Stimulated activated CD4-positive, alpha-beta T cell treated with anti-CD3 and anti-CD28 coated beads, Interleukin-2, amount 100 ng/mL, for 4 hours (primary cell): ENCODE measurements at regions not wholly inside any gene's neighbourhood (a gene's known extent, or its start where the extent isn't known, plus 50 kb on each side); places are given as distances from the start of the nearest gene placed in this dataset.

Experiments
- DNase-seq: peaks from one replicate; pipeline ENCODE4 v3.0.0-alpha.2; 2020; ENCODE audit warnings: low read depth

DNA sequence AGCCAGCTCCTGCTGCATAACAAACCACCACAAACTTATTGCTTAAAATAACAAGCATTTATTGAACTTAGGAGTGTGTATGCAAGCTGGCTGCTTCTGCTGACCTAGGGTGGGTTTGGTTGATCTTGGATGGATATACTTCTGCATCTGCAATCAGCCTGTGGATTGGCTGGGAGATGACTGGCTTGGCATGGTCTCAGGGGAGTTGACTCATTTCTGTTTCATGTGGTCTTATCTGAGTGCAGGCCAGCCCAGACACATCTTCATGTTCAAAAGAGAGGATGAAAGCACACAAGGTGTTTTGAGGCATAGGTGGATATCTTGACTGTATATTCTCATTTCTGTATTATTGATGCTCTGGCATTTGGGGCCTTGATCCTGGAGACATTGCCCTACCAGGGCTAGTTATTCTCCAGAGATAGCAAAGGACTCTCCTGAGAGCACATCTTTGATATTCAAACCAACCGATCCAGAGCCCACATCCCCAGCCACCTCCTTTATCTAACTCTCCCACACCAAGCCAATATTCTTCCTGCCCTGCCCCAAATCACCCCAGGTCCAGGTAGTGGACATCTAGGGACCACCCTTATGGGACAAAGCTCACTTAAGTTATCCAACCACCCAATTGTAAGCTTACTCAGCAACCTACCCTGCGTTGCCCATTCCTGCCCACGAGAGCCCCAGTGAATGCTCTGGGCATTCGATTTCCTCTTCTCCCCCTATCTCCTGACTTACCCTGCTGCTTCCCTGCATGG lies 350.8 kb downstream of the PTPRU start:
- no peak for DNase-seq

DNA sequence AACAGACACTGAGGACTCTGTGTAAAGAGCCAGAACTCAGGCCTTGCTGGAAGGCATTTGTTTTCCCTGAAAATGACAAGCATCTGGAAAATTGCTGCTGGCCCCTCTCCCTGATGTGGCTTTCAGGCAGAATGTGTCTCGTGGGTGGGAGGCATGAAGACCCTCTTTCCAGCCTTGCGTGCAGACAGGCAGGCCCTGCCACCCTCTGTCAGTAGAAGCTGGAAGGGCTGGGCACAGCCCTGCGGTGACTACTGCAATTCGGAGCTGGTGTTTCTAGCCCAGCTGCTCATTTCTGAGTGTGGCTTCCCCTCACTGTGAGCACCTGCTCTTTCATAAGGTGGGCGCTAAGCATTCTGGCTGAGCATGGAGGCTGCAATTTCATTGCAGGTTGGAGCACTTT lies 349.9 kb downstream of the PTPRU start:
- DNase-seq, result no peak

DNA sequence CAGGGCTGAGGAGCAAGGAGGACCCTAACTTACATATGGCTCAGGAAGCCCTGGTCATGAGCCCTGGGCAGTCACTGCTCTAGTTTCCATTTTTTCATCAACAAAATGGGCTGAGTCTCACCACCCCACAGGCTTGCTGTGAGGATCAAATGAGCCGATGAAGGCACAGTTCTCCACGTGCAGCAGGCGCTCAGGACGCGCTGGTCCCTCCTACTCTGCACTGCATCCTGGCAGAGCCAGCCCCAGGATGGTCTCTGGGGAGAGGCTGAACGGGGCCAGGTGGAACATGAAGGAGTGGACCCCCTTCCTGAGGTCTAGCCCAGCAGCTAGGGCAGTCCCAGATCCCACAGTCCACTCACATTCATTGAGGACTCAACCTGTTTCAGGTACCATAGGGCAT lies 349.3 kb downstream of the PTPRU start:
- no peak for DNase-seq

DNA sequence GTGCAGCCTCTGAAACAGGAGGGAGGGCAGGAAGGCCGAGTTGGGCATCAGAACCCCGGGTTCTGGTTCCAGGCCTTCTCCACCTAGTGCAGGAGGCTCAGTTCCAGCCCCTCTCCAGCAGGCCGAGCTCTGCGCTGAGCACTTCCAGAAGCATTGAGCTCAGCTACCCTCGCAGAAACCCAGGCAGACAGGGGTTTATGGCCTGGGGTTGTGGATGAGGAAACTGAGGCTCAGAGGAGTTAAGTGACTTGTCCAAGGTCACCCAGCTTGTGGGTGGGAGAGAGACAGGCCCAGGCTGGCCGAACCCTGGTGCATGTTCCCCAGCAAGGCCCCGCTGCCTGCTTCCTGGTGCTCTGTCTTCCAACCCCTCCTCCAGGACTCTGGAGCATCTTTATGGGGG lies 348.9 kb downstream of the PTPRU start:
- DNase-seq, result no peak

DNA sequence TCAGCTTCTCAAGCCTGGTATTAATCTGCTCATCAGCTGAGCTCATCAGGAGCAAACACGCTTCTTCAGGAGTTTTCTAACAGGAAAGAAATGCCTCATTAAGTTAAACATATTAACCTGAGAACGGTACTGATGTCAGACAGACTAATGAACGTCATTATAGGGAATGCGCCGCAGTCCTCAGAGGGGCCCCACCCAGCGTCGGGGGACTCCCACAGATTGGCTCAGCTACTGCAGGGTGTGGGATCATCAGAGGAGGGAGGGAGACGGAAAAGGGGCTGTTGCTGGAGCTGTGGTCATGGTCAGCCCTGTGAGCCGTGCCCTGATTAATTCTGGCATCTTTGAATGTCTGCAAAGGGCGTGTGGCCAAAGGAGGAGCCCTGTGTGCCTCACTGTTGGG lies 348.5 kb downstream of the PTPRU start:
- no peak for DNase-seq

DNA sequence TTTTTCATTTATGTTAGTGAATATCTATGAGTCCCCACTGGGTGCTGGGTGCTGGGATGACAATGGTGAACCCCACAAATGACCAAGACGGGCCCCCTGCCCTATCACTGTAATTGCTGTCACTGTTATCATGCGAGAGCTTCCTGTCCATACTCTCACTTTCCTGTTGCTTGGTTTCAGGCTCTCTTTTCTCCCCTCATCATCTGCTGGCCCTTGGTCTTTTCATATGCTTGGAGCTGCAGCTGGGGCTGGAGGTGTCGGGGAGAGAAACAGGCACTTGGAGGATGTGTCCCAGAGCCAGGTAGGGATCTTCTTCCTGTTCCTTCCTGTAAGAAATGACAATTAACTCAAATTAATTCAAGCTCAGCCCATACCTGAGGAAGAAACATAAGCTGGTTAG lies 348.0 kb downstream of the PTPRU start:
- DNase-seq, result no peak

DNA sequence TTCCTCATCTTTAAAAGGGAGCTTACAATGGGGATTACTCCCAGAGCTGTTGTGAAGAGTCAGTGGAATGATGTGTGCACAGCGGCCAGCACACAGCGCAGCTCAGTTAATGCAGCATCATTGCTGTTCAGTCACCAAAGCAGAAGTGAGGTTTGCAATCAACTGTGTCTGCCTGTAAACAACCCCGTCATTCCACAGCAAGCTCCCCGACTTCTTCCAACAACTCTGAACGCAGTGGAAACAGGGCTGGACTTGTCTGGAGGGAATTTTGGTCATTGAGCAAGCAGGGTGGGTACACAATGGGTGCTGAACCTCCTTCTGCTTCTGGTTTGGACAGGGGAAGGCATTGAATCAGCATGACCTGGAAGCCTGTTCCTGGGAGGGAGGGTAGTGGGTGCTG lies 347.4 kb downstream of the PTPRU start:
- DNase-seq, result no peak

DNA sequence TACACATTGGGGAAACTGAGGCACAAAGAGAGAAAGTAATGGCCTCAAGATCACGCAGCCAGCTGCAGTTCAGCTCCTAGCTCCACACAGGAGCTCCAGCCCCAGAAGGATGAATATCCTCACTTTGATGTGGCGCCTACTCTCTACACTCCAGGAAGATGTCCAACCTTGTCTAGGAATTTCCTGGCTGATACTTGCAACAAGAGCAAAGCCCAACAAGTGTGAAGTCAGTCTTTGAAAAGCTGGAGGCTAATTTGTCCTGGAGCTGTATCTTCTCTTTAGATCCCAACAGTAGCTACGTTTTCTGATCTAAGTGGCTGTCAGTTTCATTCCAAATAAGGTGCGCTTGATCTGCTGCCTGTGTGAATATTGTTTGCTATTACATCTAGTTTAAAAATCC lies 344.9 kb downstream of the PTPRU start:
- DNase-seq, result no peak

DNA sequence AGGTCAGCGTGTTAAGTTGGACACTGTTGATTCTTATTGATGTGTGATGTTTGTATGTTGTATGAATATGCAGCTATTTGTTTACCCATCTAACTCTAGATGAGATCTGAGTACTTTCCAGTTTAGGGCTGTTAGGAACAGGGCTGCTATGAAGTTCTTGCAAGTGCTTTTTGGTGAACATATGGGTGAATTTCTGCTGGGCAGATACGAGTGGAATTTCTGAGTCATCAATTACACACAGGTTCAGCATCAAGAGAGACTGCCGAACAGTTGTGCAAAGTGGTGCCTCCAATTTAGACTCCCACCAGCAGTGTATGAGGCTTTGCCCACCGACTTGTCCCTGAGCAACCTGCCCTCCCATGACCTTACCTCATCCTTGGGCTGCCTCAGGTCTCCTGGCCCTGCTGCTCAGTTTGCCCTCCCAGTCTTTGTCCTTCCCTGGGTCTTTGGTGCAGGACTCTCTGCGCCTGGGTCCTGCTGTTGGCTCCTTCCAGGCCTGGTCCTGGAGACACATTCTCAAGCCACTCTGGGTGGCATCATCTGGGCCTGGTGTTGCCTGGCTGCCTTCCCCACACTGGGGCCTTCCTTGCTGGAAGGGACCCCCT lies 343.6 kb downstream of the PTPRU start:
- no peak for DNase-seq

DNA sequence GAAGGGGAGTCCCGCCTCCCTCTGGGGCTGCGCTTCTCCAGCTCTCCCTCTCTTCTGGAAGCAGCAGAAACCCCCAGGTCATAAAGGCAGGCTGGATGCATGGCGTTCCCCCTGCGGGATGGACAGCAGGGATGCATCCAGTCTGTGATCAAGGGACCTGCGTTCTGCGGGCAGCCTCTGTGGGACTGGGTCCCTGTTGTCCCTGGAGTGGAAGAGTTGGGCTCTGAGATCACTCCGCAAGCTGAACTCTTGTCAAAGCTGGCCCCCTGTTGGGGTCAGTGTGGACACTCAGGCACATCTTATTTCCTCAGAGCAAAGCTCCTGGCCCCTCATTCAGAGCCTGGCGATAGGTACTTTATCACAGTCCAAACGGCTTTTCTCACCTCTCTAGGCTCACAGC lies 341.2 kb downstream of the PTPRU start:
- DNase-seq, result no peak

DNA sequence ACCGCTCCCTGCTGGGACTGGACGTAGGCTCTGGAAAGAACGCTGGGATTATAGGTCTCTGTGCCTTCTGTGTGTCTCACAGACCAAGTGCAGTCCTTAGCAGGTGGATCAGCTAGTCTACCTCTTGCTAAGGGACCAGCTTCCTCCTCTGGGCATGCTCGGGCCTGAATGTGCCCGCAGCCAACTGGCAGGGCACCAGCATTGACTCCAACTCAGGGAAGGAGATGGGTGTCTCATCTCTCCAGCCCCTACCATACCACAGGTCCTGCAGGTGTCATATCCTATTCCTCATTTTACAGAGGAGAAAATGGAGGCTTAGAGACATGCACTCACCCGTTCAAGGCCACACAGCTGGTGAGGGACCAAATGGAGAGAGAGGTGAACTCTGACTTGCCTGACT lies 340.2 kb downstream of the PTPRU start:
- no peak for DNase-seq

DNA sequence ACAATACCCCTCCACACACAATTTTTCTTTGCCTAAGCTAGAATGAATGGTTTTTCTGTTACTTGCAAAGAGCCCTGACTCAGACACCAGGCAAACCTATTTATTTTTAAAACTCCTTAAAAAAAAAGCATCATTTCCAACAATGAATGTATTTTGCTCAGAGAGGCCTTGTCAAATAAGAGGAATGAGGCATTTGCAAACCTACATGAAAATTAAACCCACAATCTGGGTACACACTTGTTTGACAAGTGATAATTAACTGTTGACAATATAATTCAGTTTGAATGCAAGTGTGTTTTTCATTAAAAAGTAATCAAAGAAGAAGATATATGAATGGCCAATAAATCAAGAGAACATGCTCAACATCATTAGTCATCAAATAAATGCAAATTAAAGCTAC lies 339.5 kb downstream of the PTPRU start:
- no peak for DNase-seq

DNA sequence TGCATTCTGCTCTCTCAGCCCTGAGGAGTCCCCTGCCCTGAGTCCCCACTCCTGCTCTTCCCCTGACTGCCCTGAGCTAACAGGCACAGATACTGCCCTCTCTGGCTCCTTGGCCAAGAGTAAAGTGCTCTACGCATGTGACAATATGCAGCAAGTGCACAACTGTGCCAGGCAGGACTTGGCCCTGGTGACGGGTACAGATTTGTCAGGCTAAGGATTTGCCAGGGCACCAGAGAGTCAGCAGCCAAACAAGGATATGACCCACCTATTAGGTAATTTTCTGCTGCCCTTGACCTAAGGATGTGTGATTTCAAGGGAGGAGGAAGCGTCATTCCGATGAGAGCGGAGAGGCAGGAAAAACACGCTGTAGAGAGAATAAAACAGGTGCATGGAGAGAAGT lies 339.0 kb downstream of the PTPRU start:
- DNase-seq, result no peak

DNA sequence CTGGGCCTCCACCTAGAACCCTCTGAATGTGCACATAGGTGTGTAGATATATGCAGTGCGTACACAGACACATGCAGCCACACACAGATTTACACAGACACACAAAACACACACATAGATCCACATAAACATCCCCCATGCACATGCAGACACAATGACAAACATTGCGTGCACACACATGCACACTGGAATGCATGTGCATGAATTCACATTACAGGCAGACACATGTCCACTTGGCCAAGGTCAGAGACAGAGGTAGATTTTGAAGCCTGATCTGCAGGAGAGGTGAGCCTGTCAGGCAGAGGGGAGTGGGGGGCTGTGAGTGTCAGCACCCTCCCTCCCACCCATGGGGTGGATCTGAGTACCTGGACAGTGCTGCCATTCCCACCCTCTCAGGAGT lies 338.5 kb downstream of the PTPRU start:
- no peak for DNase-seq

DNA sequence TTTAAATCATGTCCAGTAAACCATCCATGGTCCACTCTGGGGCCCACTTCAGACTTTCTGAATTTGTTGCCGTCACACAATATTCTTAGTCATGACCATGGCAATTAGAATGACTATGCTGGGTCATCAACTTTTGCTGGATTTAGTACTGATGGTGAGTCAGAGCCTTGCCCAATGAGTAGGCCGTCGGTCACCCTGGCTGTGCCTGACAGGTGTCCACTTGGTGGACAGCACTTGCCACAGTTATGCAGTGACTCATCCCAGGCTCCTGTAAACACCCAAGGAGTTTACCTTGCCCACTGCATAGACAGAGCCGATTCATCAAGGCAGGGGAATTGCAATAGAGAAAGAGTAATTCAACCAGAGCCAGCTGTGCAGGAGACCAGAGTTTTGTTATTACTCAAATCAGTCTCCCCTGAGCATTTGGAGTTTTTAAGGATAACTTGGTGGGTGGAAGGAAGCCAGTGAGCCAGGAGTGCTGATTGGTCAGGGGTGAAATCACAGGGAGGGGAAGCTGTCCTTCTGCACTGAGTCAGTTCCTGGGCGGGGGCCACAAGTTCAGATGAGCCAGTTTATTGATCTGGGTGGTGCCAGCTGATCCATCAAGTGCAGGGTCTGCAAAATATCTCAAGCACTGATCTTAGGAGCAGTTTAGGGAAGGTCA lies 333.8 kb downstream of the PTPRU start:
- no peak for DNase-seq

DNA sequence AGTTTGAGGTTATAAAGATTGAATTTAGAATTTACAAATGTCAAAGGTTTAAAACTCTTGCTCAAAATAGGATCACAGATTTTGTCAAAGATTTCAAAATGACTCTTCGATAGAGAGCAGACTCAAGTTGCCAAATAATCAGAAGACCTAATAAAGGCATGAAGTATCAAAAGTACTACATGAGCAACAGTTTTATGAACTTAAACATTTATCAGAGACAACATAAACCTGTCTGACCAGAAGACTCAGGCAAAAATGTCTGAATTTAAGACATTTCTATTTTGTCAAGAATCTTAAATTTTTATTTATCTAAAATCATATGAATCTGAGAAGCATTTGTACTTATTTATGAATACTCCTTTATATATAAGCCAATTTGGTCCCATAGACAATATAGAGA lies 330.9 kb downstream of the PTPRU start:
- no peak for DNase-seq

DNA sequence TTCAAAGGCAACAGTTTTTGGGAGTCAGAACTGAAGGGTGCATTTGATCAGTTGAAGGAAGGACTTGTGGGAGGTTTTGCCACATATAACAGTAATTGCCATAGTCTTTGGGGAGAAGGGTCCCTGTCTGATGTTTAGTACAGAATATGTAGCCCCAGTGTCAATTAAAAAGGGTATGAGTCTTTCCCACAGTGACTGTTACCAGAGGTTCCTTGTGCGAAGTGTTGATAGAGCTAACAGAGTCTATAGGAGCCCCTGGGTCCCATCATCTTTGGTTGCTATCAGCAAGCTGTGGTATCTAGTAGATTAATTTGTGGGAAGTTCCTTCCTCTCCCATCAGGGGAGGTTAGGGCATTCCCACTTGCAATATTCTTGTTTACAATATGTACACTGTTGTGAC lies 329.2 kb downstream of the PTPRU start:
- DNase-seq, result no peak

DNA sequence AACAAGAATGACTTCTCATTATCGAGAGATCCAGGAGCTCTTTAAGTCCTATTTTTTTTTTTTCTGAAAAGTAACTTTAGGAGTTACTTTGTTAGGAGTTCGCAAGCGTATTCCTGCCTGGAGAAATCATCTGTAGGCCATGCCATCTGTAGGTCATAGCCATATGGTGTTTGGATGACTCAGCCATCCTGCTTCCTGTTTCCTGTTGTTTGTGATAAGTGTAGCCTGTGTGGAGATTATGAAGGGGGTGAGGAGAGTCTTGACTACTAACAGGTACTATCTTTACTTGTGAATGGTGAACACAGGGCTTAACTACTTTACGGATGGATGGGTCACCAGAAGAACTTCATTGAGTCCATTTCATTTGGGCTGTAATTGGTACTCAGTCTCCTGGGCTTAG lies 327.2 kb downstream of the PTPRU start:
- DNase-seq, result no peak

DNA sequence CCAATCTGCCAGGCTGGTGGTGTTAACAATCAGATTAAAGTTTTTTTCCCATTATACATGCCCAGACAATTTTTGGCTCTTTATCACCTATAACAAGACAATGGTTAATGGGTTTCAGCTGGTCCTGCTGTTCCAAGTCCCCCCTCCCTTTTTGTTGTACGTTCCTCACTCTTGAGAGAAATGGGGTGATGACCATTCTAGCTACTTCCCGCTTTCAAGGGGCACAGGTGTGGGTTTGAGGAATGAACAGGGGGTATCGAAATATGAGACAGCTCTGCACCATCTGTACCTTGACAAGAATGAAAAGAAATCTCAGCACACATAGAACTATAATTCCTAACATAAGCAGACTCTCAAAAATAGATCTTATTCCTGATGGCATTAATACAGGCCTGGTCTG lies 326.8 kb downstream of the PTPRU start:
- DNase-seq, result no peak

DNA sequence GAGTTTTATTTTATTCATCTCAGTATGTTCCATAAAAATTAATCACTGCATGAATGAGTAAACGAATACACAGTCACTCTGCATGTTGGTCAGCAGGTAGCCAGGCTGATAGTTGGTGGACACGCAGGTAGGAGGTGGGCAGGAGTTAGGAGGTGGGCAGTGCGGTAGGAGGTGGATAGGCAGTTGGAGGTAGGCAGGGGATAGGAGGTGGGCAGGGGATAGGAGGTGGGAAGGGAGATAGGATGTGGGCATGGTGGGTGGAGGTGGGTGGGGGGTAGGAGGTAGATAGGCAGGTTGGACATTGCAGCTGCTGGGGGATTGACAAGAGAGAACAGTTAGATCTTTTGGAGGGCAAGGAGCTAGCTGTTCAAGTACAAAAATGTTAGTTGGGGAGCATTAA lies 322.7 kb downstream of the PTPRU start:
- DNase-seq, result no peak

DNA sequence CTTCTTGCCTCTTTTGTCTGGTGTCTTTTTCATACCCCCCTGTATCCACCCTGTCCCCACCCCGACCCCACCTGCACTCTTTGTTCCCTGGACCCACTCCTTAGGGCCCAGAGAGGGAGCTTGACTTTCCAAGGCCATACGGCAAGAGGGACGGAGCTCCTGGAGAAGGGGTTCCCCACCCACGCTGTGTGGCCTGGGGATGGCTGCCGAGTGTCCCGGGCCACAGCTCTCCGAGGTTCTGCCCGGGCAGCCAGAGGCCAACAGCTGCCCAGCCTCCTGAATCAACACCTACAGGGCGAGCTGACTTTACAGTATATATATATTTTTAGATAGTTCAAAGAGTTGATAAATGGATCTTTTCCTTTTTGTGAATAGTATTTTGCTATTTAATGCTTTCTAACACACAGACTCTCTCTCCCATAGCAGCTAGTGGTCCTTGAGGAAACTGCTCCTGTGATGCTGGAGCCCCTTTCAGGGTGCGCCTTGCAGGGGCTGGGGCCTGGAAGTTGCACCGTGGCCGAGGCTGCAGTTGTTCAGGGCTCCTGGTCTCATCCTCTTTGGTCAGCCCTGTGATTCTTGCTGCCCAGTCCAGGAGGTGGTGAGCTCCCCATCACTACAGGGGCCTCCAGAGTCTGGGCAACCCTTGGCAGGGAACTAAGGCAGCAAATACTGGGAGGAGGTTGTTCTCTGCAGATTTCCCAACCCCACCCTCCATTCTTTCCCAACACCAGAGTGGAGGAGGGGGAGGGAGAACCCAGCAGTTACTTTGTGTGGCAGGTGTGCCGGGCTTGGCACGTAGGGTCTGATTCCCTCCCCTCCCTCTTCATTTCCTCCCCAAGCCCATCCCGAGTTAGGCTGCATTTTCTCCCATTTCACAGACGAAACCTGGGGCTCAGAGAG lies 321.6 kb downstream of the PTPRU start:
- no peak for DNase-seq

DNA sequence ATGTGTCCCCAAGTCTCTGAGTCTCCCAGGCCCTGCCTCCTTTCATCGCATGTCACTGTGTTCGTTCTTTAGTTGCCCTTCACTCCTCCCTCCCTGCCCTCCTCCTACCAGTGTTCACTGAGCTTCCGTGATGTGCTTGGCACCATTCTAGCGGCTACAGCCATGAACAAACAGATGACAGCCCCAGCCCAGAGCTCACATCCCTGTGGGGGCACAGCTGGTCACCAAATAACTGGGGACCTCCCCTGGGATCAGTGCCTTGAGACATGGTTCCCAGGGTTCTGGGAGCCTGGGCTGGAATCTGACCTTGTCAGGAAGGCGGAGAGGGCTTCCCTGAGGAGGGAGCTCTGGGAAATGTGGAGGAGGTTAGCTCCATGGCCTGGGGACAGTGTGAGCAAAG lies 320.7 kb downstream of the PTPRU start:
- DNase-seq, result no peak

DNA sequence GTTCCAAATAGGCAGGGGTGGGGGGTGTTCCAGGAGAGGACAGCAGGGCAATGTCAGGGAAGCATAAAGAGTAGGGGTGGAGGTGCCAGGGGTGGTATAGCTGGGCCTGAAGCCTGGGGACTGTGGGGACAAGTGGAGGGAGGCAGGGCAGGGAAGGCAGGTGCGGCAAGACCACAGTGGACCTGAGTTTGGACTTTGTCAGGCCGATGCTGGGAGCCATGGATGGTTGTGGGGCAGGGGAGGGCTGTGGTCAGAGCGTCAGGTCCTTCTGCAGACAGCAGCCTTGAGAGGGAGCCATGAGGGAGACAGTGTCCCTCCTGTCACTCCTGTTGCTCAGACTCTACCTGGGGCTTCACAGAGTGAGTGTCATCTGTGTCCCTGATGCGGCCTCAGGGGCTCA lies 320.3 kb downstream of the PTPRU start:
- DNase-seq, result no peak
